Limb (tissue), 2 donors: ENCODE measurements at regions not wholly inside any gene's neighbourhood (a gene's known extent, or its start where the extent isn't known, plus 50 kb on each side); places are given as distances from the start of the nearest gene placed in this dataset.

Experiments used
- DNase-seq, 2 donors: peaks; one replicate each; pipeline ENCODE4 v3.0.0-alpha.2; 2016; ENCODE audit errors: extremely low spot score in 2 of 2

DNA sequence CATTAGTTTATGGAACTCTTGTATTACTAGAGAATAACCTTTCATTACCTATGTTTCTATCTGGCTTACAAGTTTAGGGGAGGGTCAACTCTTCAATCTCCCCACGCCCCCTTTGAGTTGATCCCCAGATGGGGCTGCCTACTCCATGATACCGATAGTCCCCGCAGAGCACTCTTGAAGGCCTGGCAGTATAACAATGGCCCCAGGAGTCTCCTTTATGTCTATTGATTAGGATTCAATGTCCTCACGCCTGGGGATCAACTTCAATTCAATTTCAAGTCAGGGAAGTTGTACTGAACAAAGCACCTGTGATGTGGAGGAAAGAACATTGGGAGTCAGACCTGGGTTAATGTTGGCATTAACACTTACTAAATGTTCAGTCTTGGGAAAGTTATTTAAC is 520.2 kb downstream of the METTL15 start:
- DNase-seq = no peak

DNA sequence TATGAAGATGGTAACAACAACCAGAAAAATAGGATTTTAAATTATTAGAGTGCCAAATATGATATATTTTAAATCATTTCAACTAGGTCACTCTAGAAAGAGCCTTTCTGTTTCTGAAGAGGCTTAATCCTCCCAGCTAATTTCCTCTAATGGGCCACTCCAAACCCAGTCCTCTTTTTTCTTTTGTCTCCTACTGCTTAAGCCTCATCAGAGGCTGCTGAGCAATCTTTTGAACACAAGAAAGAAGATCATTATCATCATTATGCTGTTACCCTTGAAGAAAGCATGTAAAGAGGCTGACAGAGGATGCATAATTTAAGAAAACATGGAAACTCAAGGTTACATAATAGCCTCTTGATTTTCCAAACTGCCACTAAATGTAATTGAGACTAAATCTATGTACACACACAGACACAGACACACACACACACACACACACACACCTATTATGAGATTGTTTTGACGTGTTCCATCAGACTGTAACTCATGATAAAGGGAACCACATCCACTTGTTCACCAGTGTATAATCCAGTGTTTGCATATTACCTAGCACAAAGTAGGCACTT is 519.6 kb downstream of the METTL15 start:
- DNase-seq = no peak

DNA sequence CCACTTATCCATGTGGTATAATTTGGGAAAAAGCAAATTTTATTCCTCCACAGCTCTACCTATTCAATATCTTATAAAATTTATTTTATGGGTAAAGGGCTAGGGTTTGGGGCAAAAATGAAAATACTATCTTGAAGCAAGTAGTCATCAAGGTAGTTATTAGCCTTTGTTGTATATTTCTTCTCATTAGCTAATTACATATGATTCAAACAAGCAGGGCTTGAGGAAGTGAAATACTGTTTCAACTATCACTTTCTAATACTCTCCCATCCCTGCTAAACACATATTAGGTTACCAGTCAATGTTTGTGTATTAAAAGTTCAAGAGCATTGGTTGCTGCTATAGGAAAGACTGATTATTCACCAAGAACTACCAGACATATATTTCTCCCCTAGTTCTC is 517.3 kb downstream of the METTL15 start:
- no peak for DNase-seq

DNA sequence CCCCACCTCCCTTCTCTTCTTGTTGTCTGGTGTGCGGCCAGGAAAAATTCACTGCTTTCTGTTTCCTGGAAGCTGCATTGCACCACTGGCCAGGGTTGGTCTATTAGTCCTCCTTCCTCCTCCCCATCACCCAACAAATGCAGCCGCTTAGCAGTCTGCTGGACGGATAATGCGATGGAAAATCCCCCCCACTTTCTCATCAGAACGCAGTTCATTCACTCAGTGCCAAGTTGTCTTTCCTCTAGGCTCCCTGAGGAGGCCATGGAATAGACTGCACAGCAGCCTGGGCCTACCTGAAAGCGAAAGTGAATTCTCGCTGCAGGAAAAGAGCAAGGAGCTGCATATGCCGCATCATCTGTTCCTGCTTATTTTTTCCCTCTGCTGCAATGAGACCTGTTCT is 513.6 kb downstream of the METTL15 start:
- DNase-seq = peak; percentile 45 to 76

DNA sequence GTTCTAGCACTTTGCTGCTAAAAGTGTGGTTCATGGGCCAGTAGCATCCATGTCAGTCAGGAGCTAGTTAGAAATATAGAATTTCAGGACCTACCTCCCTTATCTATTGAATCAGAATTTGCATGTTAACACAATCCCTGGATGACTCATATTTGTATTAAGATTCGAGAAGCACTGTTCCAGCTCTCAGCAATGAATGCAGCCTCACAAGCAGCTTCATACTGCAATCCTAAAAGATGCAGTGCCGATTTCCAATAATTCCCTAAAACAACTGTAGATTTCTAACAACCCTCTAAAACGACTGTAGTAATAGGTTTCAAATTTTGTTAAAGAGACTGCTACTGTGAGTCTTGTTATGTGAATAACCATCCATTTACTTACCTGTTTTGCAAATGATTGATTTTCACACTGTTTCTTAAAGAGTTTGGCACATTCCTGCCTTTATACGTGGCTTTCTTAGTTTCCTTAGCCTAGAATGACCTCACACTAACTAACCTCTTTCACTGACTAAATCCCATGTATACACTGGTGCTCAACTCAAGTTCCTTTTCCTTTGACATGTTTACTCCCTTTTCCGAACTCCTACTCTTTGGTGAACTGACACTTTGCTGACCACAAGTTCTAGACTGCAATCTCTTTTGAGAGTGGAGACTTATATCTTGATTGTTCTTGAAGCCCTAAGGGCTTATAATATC is 511.8 kb downstream of the METTL15 start:
- no peak for DNase-seq

DNA sequence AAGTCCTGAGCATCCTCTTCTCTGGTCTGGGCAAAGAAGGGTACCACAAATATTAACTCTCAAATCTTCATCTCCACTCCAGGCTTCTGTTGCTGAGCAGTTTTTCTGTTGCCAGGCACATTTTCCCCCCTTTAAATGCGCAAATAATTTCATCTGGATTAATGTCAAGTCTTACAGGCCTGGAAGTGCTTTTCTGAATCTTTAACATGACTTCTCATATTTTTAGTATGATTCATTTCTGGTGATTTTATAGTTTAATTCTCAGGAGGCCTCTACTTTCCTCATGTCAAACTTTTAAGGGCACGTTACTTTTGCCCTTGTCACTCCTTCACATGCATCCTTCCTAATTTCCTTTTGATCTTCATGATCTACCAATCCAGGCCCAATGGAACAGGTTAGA is 510.2 kb downstream of the METTL15 start:
- DNase-seq = no peak

DNA sequence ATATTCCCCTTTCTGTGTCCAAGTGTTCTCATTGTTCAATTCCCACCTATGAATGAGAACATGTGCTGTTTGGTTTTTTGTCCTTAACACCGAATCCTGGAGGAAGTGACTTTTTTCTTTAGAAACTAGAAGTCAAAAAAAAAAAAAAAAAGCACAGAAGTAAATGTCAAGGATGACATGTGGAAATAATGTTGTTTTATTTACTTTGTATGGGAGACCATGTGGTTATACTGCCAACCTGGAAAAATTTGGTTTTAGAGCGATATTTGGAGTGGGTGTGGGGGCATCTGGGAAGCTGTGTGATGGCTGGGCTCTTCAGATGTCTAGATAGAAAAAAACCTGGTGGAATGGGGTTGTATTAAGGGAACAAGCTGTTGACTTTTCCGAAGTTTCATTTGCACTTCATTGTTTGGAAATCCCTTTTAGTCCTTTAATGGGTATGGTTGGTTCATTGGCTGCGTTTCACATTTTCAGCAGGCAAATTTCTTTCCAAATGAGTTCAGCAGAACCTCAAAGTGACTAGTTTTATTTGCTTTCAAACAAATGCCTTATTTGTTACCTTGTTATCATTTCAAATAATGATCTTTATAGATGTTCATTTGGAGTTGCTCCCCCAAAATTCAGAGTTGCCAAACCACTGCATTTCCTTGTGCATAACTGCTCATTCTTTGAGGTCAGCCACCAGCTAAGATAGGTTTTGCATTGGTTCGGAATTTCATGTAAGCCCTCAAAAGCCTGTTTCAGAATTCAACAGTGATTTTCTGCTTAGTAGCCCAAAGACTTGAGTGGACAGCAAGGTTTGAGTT is 508.2 kb downstream of the METTL15 start:
- no peak for DNase-seq

DNA sequence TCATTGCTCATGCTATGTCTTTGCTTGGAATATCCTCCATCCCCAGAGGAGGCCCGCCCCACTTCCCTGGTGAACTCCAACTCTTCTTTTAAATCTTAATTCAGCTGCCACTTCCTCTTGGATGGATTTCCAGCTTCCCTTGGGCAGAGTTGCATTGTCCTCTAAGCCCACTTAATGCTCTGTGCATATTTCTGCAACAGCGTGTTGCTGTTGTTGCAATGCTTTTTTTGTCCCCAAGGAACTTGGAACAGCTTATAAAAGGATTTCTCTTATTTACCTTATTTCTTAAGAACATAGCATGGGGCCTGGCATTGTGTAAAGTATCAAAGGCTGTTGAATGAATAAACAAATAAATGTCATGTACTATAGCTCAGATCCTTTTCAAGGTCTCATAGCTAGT is 507.4 kb downstream of the METTL15 start:
- no peak for DNase-seq

DNA sequence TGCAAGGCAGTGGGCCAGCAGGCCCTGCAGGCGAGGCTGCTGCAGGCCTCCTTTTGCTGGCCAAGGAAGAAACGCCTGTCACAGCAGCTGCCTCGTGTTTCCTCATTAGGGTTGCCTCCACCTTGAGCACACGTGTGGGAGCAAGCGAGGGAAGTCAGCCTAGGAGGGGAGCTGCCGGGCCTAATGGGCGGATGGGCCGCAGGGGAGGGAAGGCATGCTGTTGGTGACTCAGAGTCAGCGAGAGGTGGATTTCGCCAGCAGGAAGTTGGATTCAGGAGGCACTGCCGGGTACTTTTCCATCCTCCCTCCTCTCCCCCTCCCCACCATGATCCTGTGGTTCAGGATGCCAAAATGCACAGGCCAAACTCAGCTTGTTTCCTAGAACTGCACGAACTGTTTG is 498.7 kb downstream of the METTL15 start:
- no peak for DNase-seq

DNA sequence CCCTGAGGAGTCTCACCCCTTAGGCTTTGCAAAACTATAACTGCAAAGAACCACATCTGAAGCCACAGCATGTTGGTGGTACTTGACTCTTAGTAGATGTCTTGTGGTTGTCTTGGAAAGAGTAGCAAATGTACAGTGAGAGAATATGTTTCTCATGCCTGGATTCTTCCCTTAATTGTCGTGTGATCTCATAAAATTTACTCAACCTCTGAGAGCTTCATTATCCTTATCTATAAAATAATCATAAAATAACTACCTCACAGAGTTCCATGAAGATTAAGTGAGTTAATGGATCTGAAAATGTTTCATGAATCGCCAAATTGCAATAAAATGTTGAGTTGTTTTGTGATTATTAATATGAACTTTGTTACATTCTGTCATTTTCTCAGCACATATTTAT is 491.5 kb downstream of the METTL15 start:
- DNase-seq = no peak

DNA sequence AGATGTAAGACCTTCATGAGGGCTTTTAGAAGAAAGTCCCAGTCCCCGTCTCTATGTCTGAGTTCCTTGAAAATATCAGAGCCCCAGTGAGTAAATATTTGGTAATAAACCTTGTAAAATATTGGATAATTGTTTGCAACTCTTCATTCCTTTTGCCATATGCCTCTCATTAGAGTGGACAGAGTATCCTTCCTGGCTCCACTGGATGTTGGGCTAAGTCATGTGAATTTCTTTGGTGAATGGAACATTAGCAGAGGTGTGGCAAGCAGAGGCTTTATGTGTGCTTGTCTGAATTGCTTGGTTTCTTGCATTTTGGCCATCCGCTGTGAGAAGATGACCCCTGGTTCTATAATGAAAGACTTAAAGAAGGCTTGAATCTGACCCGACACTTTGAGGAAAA is 490.3 kb downstream of the METTL15 start:
- no peak for DNase-seq

DNA sequence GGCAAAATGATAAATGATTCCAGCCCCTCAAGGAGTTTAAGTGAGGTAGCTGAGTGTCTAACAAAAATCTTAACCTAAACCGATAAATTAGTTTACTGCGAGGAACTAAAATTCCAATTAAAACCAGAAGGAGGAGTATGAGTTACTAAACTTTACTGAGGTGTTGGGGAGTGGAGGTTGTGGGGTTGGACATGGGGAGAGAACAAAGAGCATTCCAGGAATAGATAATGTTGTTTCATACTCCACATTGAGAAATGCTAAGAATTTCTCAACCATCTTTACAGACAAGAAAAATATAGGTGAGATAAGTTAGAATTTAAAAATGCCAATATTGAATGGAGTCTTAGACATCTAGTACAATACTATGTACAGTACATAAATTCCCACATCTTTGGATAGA is 488.6 kb downstream of the METTL15 start:
- DNase-seq = no peak

DNA sequence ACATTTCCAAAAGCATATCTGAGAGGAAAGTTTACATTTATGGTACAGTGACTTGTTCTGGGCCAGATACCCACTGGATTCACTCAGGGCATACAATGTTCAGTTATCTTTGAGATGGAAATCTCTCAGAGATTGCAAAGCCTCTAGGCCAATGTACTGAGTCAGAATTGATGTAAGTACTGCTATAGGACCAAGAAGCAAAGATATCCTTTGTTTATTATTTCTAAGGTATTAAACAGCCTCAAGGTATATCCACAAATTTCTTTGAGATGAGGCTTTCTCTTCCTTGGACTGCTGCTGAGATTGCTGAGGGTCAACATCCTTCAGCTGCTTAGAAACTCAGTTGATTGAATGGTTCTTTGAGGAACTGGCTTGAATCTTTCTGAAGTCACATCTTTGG is 484.0 kb downstream of the METTL15 start:
- DNase-seq = no peak

DNA sequence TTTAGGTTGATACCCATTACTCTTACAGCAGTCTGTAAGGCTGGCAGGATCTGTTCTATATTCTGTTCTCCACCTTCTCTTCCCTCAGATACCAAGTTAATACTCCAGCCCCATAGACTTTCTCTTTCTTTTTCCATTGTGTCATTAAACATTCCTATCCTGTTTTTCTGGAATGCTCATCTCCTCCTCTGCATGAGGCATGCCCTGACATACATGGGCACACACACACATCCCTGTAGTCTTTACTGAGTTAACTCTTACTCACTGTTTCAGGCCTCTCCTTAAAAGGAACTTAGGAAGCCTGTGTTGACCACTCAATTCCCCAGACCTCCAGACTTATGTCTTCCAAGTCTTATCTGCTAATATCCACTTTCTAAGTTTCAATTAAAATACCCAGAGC is 476.8 kb downstream of the METTL15 start:
- DNase-seq = no peak

DNA sequence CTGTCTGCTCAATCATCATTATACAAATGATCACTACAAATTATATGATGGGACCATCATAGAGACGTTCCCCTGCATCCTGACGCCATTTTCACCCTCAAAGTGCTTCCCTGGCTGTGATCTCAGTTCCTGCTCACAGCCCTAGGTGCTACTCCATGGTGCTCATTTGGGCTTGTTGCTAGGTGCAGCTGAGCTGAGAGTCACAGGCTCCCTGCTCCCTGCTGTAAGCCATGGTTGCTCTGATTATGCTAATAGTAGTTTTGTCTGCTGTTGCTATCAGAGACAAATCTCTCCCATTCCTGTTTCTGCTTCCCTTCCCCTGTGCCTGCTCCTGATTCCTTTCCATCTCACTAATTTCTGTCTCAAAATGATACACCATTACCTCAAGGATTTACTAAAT is 474.3 kb downstream of the METTL15 start:
- no peak for DNase-seq

DNA sequence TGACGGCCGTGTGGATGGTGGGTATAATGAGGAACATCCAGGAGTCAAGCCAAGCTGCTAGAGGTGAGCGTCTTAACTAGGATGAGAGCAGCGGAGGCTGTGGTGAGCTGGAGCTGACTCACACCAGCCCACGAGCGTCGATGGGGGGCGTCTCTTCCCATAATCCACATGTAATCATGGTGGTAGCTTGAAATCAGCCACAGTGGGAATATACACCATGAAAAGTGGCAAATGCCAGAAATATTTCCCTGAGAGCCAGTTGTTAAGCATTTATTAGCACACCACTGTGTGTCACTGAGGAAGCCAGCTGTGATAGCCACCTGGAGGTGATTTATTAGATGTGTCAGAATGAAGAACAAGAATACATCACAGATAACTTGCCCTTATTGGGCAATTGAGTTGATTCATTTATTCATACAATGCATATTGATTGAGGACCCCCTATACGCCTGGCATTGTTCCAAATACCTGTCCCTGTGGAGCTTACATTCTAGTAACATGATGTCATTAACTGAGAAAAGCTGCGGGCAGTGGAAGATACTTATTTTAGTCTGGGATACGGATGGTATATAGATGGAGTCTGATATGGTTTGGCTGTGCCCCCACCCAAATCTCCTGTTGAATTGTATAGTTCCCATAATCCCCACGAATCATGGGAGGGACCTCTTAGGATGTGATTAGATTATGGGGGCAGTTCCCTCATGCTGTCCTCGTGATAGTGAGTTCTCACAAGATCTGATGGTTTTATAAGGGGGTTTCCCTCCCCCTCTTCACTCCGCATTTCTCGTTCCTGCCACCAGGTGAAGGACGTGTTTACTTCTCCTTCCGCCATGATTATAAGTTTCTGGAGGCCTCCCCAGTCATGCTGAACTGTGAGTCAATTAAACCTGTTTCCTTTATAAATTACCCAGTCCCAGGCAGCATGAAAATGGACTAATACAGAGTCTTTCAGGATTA is 473.4 kb downstream of the METTL15 start:
- DNase-seq = no peak

DNA sequence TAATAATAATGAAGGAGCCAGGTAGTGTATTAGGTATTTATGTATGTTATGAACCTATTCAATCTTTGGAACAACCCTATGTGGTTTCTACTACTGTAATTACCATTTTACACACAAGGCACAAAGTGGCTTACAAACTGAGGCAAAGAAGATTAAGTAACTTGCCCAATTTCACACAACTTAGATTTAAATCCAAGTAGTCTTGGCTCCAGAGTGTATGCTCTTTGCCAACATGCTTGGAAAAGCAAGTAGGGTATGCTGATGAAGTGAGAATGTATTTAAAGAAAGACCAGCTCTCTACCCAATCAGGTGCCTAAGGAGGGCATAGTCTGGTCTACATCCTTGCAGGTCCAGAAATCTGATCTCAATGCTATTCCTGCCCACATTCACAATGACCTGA is 463.2 kb downstream of the METTL15 start:
- no peak for DNase-seq

DNA sequence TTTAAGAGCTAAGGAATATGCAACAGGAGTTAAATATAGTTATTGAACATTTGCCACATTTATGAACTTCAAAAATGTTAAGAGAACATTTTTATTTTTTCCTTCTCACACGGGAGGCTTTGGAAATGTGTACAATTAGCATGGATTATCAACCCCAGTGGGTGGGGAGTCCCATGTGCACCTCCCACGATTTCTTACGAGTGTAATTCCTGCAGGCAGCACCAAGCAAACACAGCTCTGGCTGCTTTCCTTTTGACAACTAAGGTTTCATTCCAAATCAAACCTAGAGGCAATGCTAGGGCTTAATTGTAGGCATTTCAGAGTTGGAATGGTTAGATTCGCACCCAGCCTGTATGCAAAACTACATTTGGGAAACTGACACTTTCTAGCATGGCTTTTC is 460.9 kb downstream of the METTL15 start:
- DNase-seq = no peak

DNA sequence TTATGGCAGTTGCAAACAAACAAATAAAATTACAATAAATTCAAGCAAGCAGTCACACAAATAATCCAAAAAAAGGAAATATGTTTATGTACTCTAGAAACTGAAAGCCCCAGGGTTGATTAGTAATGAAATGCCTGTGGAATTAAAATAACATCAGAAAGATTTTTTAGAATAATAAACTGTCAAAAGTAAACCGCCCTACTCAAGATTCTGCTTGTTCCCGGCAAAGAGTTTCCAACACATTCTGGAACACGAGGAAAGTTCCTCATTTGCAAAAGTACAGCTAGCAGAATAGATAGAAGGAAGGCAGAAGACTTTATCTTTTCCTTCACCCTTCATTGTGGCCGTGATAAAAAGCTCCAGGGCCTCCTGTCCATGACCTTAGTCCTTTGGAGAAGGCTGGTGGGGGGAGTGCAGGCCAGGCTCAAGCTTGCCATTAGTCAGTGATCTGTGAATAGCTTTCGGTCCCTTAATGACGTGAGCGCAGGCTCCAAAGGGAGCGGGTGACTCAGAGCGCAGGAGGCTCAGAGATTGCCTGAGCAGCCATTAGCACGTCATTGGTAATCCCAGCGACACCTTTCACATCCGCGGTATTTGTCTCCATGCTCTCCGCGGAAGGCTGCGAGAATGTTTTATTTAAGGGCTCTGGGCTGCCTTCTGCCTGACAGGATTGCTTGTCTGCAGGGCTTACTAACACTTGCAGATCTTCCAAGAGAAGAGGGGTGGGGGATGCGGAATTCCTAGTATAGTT is 458.3 kb downstream of the METTL15 start:
- DNase-seq = peak; percentile 42 to 57

DNA sequence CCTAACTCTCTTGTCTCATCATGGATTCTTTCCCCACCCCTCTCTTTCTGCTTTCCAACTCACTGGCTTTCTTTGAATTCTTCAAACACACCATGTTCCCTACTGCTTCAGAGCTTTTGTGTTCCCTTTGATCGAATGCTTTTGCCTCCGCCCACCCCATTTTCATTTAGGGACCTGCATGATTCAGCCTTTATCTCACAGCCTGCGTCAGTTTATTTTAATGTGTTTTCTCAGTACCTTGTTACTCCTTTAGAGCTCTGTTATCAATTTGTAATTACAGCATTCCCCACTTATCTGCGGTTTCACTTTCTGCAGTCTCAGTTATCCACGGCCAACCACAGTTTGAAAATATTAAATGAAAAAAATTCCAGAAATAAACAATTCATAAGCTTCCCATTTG is 451.3 kb downstream of the METTL15 start:
- no peak for DNase-seq

DNA sequence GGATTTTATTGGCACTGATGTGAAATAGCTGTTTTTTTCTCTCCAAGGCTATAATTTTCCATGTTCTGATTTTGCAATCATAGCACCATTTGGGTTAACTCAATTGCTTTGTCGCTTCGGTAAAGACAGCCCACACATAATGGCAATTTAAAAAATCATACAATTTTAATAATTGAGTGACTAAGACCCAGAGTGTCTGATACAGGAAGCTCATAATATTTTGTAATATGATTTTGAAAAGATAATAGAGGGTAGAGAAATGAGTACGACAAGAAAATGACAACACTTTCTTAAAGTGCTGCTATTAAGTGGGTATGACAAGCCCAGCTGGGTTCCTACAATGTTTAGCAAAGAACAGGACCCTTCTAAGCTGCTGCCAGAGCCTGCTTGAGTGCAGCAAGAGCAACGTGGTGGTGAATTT is 439.1 kb downstream of the METTL15 start:
- no peak for DNase-seq
